ENCODE measurements at regions not wholly inside any gene's neighbourhood (a gene's known extent, or its start where the extent isn't known, plus 50 kb on each side); places are given as distances from the start of the nearest gene placed in this dataset.

DNA sequence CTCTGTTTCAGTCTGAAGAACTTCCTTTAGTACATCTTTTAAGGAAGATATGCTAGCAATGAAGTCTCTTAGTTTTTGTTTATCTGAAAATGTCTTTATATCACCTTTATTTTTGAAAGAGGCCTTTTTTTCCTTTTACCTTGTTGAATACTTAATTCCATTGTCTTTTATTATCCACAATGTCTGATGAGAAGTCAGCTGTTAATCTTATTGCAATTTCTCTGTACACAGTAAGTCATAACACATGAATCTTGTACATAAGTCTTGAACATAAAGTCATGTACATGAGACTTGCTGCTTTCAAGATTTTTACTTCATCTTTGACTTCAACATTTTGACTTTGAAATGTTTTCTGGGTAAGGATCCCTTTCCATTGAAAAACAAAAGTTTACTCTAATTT lies 424.3 kb upstream of the ATP10A start:
- CTCF ChIA-PET: no interaction called here
- no peaks in the 10 kb centered on the region for H3K4me1 ChIP-seq (ENCODE audit: control insufficient read depth in 1 of 2, insufficient read depth in 2 of 2, low read length in 2 of 2)
- H4K20me1 ChIP-seq (ENCODE audit: insufficient read depth): no peaks in the 10 kb centered on the region
- ATAC-seq (no peak), DNase-seq (ENCODE audit: low read depth, low spot score) (no peak)
- intact Hi-C loops (cut with micrococcal nuclease): no loop called here
- no peak overlapping the region for H3K27ac ChIP-seq (ENCODE audit: low read depth, low read length)
- peaks cover 20 to 40% of the 10 kb centered on the region in 2 experiments; a peak in 3 of 4 replicates for H3K9me3 ChIP-seq (ENCODE audit: control insufficient read depth in 1 of 2, insufficient read depth in 1 of 2, low read depth in 1 of 2, low read length in 2 of 2)
- no peak overlapping the region for H3K9ac ChIP-seq (ENCODE audit: low read length)
- no peak overlapping the region for H3K4me3 ChIP-seq (replicated peaks in 1 of 2; ENCODE audit: low read depth in 1 of 2, low read length in 2 of 2)
- H3K79me2 ChIP-seq (ENCODE audit: insufficient read depth, low read length): no peaks in the 10 kb centered on the region
- no peaks in the 10 kb centered on the region for H3K9me2 ChIP-seq (ENCODE audit: insufficient read depth)
- no peaks in the 10 kb centered on the region for H3K27me3 ChIP-seq (ENCODE audit: insufficient read depth, low read length)
- no peak overlapping the region for H3K4me2 ChIP-seq (ENCODE audit: low read length)
- TF ChIP-seq SP1 (IDR thresholded peaks at IDR 0.05; ENCODE audit: low read depth) (no peak), POLR2AphosphoS5 (IDR thresholded peaks at IDR 0.05; ENCODE audit: low read depth, low read length) (no peak), CBX3 (IDR thresholded peaks at IDR 0.05; ENCODE audit: low read depth) (no peak), CEBPB (IDR thresholded peaks at IDR 0.05; ENCODE audit: low read depth) (no peak), FOSL1 (IDR thresholded peaks at IDR 0.05; ENCODE audit: low read depth) (no peak), SIN3A (IDR thresholded peaks at IDR 0.05; ENCODE audit: low read depth) (no peak), JUND (IDR thresholded peaks at IDR 0.05) (no peak), SRF (IDR thresholded peaks at IDR 0.05; ENCODE audit: low read depth) (no peak), YY1 (IDR thresholded peaks at IDR 0.05; ENCODE audit: extremely low read depth, insufficient replicate concordance, low read depth, low read length) (no peak), TCF7L2 (IDR thresholded peaks at IDR 0.05; ENCODE audit: borderline replicate concordance, extremely low read depth, insufficient read depth, insufficient read length) (no peak), POLR2A (IDR thresholded peaks at IDR 0.05; ENCODE audit: borderline replicate concordance, extremely low read depth, insufficient read depth, insufficient read length) (no peak), ZNF274 (IDR thresholded peaks at IDR 0.05; ENCODE audit: low read depth, low read length) (no peak), EGR1 (IDR thresholded peaks at IDR 0.05; ENCODE audit: low read depth) (no peak), RAD21 (IDR thresholded peaks at IDR 0.05; ENCODE audit: low read depth) (no peak)
- TF ChIP-seq, protein P1, sequence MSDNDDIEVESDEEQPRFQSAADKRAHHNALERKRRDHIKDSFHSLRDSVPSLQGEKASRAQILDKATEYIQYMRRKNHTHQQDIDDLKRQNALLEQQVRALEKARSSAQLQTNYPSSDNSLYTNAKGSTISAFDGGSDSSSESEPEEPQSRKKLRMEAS (IDR thresholded peaks at IDR 0.05): no peak
- TF ChIP-seq, protein P2, sequence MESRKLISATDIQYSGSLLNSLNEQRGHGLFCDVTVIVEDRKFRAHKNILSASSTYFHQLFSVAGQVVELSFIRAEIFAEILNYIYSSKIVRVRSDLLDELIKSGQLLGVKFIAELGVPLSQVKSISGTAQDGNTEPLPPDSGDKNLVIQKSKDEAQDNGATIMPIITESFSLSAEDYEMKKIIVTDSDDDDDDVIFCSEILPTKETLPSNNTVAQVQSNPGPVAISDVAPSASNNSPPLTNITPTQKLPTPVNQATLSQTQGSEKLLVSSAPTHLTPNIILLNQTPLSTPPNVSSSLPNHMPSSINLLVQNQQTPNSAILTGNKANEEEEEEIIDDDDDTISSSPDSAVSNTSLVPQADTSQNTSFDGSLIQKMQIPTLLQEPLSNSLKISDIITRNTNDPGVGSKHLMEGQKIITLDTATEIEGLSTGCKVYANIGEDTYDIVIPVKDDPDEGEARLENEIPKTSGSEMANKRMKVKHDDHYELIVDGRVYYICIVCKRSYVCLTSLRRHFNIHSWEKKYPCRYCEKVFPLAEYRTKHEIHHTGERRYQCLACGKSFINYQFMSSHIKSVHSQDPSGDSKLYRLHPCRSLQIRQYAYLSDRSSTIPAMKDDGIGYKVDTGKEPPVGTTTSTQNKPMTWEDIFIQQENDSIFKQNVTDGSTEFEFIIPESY (IDR thresholded peaks at IDR 0.05; ENCODE audit: extremely low read depth, insufficient replicate concordance, low read length): no peak
- TF ChIP-seq, protein P3, sequence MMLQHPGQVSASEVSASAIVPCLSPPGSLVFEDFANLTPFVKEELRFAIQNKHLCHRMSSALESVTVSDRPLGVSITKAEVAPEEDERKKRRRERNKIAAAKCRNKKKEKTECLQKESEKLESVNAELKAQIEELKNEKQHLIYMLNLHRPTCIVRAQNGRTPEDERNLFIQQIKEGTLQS (IDR thresholded peaks at IDR 0.05): no peak
- TF ChIP-seq, protein P4, sequence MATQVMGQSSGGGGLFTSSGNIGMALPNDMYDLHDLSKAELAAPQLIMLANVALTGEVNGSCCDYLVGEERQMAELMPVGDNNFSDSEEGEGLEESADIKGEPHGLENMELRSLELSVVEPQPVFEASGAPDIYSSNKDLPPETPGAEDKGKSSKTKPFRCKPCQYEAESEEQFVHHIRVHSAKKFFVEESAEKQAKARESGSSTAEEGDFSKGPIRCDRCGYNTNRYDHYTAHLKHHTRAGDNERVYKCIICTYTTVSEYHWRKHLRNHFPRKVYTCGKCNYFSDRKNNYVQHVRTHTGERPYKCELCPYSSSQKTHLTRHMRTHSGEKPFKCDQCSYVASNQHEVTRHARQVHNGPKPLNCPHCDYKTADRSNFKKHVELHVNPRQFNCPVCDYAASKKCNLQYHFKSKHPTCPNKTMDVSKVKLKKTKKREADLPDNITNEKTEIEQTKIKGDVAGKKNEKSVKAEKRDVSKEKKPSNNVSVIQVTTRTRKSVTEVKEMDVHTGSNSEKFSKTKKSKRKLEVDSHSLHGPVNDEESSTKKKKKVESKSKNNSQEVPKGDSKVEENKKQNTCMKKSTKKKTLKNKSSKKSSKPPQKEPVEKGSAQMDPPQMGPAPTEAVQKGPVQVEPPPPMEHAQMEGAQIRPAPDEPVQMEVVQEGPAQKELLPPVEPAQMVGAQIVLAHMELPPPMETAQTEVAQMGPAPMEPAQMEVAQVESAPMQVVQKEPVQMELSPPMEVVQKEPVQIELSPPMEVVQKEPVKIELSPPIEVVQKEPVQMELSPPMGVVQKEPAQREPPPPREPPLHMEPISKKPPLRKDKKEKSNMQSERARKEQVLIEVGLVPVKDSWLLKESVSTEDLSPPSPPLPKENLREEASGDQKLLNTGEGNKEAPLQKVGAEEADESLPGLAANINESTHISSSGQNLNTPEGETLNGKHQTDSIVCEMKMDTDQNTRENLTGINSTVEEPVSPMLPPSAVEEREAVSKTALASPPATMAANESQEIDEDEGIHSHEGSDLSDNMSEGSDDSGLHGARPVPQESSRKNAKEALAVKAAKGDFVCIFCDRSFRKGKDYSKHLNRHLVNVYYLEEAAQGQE (IDR thresholded peaks at IDR 0.05; ENCODE audit: low read depth): no peak
- TF ChIP-seq, protein P5, sequence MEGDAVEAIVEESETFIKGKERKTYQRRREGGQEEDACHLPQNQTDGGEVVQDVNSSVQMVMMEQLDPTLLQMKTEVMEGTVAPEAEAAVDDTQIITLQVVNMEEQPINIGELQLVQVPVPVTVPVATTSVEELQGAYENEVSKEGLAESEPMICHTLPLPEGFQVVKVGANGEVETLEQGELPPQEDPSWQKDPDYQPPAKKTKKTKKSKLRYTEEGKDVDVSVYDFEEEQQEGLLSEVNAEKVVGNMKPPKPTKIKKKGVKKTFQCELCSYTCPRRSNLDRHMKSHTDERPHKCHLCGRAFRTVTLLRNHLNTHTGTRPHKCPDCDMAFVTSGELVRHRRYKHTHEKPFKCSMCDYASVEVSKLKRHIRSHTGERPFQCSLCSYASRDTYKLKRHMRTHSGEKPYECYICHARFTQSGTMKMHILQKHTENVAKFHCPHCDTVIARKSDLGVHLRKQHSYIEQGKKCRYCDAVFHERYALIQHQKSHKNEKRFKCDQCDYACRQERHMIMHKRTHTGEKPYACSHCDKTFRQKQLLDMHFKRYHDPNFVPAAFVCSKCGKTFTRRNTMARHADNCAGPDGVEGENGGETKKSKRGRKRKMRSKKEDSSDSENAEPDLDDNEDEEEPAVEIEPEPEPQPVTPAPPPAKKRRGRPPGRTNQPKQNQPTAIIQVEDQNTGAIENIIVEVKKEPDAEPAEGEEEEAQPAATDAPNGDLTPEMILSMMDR (IDR thresholded peaks at IDR 0.05 in 2 of 3, conservative IDR thresholded peaks at IDR 0.05 in 1 of 3; ENCODE audit: borderline replicate concordance in 1 of 3, insufficient read depth in 1 of 3, low read depth in 2 of 3, low read length in 2 of 3): no peak
- POLR2A ChIA-PET: no interaction called here
- RAD21 ChIA-PET (ENCODE audit: low non-redundant PET in 1 of 2, low total read pairs in 2 of 2, uncharacterized antibody in 2 of 2, unreplicated experiment in 2 of 2): no interaction called here
- no peak overlapping the region for H2AFZ ChIP-seq (ENCODE audit: low read depth, low read length, poor library complexity, severe bottlenecking)
- no TSS peak for BruUV-seq (replicated peaks)
- H3K36me3 ChIP-seq (ENCODE audit: control insufficient read depth in 1 of 2, insufficient read depth in 2 of 2, low read length in 2 of 2): no peaks in the 10 kb centered on the region
